ENCODE measurements at regions not wholly inside any gene's neighbourhood (a gene's known extent, or its start where the extent isn't known, plus 50 kb on each side); places are given as distances from the start of the nearest gene placed in this dataset.

DNA sequence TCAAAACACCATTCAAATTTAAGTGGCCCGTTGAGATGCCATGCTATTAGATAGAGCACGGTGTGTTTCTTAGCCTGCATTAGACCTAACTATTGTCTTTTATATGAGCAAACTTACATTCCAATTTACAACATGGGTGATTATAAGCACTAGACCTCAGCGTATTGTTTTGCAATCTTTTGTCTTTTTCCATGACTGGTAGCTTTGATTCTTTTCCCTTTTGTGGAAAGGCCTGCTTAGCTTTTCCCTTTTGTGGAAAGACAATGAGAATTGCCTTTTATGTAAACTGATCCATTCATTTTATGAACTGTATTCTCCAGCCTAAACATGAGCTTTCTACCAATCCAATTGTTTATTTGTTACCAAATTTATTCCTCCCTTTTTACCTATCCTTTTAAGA is 823.1 kb downstream of the CCSER2 start:
- Histone ChIP-seq H3K9me3 (ENCODE audit: control insufficient read depth, insufficient read depth, low read length) (peaks cover 10% of the 10 kb centered on the region), H3K4me1 (ENCODE audit: control insufficient read depth, insufficient read depth, low read length) (no peaks in the 10 kb centered on the region), H3K18ac (ENCODE audit: low read depth, low read length) (no peak overlapping the region), H3K27ac (ENCODE audit: insufficient read depth, low read length) (no peak overlapping the region), H3K14ac (replicated peaks; ENCODE audit: low read depth, low read length) (no peak overlapping the region), H2AFZ (replicated peaks; ENCODE audit: low read length, poor library complexity) (no peak overlapping the region), H2BK20ac (ENCODE audit: low read depth, low read length) (no peak overlapping the region), H3K9ac (ENCODE audit: low read depth, low read length) (no peak overlapping the region), H2AK9ac (replicated peaks; ENCODE audit: low read depth, low read length, poor library complexity) (no peak overlapping the region), H4K20me1 (ENCODE audit: insufficient read depth, low read length) (no peaks in the 10 kb centered on the region), H3K56ac (ENCODE audit: extremely low read depth, insufficient read depth, low read length) (no peak overlapping the region), H2BK15ac (ENCODE audit: low read depth, low read length) (no peak overlapping the region), H4K5ac (ENCODE audit: low read depth, low read length) (no peak overlapping the region), H4K8ac (ENCODE audit: low read depth in 2 of 2, low read length in 2 of 2) (no peak overlapping the region), H4K91ac (ENCODE audit: insufficient read depth, low read depth, low read length) (no peak overlapping the region), H2BK120ac (ENCODE audit: low read depth, low read length) (no peak overlapping the region), H3K9me1 (ENCODE audit: insufficient read depth, low read length) (no peaks in the 10 kb centered on the region), H2AK5ac (ENCODE audit: low read depth, low read length) (no peak overlapping the region), H2BK5ac (ENCODE audit: low read depth, low read length, poor library complexity, severe bottlenecking) (no peak overlapping the region), H3K23ac (ENCODE audit: low read depth, low read length) (no peak overlapping the region), H3K27me3 (ENCODE audit: control insufficient read depth, insufficient read depth, low read length) (no peaks in the 10 kb centered on the region), H3K4ac (ENCODE audit: low read depth, low read length) (no peak overlapping the region), H3K4me3 (ENCODE audit: insufficient read depth, low read depth, low read length) (no peak overlapping the region), H3K4me2 (ENCODE audit: low read depth, low read length) (no peak overlapping the region), H3K36me3 (ENCODE audit: control insufficient read depth, insufficient read depth, low read length) (no peaks in the 10 kb centered on the region), H3K79me1 (ENCODE audit: low read depth in 1 of 2, low read length in 2 of 2) (no peaks in the 10 kb centered on the region)
- no peak for TF ChIP-seq BHLHE40 (IDR thresholded peaks at IDR 0.05; ENCODE audit: low read depth, low read length)
- TF ChIP-seq ELK1 (IDR thresholded peaks at IDR 0.05; ENCODE audit: borderline replicate concordance, low read depth, low read length), result no peak
- TF ChIP-seq MXI1 (IDR thresholded peaks at IDR 0.05; ENCODE audit: borderline replicate concordance, low read depth, low read length), result no peak
- no peak for TF ChIP-seq NFE2L2 (IDR thresholded peaks at IDR 0.05; ENCODE audit: low read depth, low read length)
- ChIA-PET POLR2A (ENCODE audit: unreplicated experiment) (no interaction called here), CTCF (no interaction called here)
- DNase-seq (no peak), ATAC-seq (ENCODE audit: low read depth) (no peak)
- in situ Hi-C loops (cut with MboI; ENCODE audit: low sequenced_read_pairs), result no loop called here
- dilution Hi-C loops (cut with HindIII; ENCODE audit: low sequenced_read_pairs, unreplicated experiment), result no loop called here
- intact Hi-C loops (cut with micrococcal nuclease), result no loop called here
- BruUV-seq (replicated peaks), result no TSS peak
- WGBS, 2 experiments (ENCODE audit: extremely low coverage in 2 of 2, insufficient read length in 1 of 2), result no CpG with 5 or more reads among the region's 3 CpGs
